Stimulated activated CD4-positive, alpha-beta T cell treated with anti-CD3 and anti-CD28 coated beads, Interleukin-4, amount 100 ng/mL, for 24 hours (primary cell): ENCODE measurements at regions not wholly inside any gene's neighbourhood (a gene's known extent, or its start where the extent isn't known, plus 50 kb on each side); places are given as distances from the start of the nearest gene placed in this dataset.

Experiments used
- DNase-seq: peaks from one replicate; pipeline ENCODE4 v3.0.0-alpha.2; 2020

DNA sequence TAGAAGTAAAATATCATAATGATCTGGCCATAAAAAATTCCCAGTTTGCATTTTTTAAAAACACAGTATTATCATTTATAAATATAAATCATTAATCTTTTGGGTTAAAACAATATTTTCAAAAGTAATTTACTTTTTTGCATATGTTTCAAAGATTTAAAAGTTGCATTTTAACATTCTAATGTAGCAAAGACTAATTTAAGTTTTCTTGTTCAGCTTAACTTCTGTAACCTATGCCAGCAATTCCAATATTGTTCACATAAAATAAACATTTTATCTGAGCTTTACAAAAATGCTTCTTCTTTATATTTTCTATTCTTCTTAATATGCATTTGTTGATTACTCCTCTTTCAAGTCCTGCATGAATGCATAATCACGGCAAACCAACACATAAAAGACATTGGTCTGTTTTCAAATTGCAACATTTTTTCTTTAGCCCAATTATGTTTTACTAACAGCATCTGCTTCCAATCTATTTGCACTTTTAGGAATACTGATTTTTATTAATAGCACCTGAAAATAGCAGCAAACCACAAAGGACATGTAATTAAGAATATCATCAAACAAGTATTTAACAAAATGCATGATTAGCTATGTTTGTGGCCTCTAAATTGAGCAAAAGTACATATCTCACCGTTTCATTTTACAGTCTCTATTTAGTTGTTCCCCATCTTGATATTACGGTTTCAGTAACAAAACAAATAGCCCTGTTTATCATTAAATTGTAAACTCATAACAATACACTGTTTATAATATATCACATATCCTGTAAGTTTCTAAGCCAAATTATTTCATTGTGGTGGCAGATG is 286.9 kb upstream of the NFE2L3 start:
- DNase-seq, result no peak

DNA sequence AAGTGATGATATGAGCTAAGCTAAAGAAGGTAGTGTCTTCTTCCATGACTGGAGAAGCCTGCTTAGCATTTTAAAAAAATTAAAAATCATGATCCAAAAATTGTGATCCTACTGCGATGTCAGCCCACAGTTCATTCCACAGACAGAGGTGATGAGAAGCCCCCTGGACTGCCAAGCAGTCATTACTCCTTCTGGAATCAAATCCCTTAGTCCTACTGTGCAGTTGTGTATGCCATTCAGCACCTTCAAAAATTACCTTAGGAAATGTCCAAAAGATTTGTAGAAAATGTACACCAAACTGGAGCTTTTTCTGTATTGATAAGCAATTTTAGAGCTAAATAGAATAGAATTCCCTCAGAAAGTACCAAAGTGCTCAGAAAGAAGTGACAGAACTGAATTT is 283.5 kb upstream of the NFE2L3 start:
- no peak for DNase-seq

DNA sequence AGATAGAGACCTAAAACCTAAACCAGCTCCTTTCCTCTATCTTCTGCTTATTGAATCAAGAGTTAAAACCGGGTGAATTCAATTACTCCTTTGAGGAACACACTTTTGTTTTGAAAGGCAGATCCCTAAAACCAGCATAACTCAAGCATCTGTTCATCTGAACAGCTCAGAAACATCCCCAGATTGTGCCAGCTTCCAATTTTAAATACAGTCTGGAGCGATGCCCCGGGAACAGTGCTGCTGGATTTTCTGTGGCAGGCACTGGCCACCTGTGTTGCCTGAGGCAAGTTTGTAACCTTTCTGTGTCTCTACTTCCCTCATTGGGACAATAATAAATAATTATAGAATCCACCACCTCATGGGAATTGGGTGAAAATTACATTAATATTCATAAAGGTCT is 281.4 kb upstream of the NFE2L3 start:
- no peak for DNase-seq

DNA sequence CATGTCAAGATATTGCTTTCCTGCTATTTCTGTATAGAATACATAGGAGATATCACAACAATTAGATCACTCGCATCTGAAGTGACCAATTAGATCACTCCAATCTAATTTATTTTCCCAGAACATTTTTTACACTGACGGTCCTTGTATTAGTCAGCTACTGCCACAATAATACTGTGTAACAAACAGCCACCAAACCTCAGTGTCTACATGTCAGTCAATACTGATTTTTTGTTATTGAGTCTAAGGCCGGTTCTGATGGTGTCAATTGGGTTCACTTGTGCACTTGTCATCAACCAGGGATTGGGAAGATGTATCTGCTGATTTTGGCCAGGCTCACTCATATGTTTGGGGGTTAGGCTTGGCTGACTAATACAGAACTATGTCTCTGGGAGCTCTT is 275.9 kb upstream of the NFE2L3 start:
- no peak for DNase-seq

DNA sequence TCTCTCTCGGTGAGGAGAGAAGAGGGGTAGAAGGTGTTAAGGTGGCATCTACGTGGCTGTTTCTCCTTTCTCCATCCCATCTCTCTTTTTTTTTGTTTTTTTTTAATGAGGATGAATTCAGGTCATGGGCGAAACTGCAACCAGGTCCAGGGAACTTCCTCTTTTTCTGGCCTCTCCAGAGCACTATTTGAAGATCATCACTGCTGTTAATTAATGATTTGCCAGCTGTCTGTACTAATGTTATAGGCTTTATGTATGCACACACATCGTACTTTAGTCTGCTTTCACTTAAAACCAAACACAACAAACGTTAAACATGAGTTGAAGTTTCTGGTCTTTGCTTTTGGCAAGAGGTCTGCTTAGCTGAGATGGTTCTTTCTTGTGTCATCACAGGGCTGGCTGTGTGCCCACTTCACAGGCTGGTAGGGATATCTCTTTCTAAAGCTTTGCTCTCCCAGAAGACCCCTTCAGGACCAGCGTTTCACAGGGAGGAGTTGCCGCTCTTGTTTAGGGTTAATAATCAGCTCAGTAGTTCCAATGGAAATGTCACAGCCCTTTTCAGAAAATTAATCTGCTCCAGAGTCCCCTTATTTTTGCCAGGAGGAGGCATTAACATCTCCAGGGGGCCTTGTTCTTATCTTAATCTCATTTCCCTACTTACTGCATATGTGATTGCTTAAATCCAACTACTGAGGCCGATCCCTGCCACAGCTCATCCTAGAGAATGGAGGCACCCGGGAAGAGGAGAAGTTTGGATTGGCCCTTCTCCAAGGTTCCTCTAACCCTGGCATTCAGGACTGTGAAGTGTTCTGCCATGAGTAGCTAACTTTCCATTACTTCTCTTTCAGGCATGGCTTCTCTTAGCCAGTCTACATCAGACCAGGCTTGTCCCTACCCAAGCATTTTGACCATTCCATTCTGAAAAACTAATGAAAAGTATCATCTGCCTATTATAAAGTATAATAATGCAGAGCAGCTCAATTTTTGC is 273.9 kb upstream of the NFE2L3 start:
- DNase-seq, result no peak

DNA sequence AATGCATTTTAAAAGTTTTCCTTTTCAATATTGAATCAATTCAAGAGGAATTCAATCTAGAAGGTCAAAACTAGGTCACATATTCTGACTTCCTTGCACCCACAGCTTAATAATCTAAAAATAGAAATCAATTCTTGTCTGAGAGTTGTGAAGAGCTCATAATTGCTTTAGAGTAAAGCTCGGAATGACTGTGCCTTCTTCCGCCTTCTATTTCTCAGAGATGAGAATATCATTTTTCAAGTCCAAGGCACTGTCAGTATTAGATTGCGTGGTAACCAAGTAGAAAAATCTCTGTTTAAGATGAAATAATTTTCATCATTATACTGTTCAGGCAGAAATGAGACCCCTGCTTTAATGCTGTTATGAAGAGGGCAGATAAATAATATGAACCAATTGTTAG is 272.2 kb upstream of the NFE2L3 start:
- DNase-seq, result no peak

DNA sequence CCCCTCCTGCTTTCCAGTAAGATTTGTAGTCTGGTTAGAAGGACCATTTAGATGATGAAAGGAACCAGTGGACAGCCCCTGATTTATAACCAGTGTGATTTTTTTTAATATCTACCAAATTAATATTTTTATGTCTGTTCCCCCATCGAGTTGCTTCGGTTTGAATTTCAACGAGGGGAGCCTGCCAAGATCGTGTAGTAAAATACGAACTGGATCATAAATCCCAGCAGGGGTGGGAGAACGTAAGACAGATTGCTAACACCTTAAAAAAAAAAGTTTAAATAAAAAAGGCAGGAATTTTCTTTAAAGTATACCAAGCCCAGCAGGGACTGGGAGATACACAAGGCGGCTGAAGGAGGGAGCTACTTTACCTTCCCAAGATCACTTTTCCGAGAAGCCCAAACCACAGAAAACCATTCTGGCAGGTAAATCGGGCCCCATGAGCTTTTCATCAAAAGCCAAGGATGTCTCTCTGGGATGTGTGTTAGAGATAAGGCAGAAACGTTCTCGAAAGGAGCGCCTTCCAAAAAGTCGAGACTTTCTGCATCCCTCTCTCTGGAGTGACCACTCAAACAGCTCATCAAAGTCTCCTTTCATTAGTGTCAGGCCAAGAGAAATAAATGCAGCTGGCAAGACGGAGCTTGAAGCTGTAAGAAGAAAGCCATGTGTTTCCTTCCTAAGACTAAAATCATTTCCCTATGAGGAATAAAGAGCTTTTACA is 270.5 kb upstream of the NFE2L3 start:
- DNase-seq, result no peak

DNA sequence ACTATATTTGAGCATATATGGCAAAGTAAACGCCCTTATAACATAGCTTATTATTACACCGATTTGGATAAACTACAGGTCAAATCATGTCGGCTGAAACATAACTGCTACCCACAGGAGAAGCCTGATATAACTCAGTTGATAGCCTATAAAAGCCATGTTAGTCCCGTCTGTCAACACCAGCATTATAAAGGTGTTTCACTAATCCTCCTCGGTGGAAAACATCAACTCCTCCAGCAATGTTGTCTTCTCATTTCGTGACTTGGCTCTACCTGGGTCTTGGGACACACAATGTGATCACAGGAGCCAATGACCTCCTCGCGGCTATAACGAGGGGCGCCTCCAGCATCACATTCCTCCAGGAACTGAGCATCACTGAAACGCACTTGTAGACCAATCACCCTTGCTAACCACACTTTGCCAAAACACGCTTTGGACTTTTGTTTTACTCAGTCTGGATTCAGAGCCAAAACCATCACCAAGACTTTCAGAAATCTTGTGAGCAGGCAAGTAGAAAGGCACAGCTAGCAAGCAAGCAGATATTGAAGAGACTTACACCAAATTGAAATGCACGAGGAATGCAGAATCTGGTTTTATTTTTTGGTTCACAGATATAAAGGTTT is 269.7 kb upstream of the NFE2L3 start:
- DNase-seq, result no peak

DNA sequence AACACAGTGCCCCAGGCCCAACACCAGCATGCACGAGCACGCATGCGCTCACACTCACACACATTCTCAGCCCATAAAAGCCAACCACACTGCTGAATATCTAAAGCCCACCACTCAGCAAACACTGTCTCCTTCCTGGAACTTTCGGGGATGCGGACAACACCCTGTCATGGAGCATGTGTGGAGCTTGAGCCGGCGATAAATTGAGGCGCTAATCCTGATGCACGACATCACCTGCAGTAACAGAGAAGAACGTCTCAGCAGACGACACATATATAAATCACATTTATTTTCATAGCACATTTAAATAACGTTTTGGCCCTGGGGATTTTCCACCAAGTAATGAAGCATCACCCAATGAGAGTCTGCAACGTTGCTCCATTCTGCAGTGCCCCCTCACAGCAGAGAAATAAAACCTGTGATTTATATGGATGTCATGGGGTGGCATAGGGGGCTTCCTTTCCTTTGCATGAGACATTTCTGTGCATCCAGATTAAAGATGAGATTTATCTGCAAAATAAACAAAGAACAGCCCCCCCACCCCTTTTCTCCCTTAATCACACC is 267.7 kb upstream of the NFE2L3 start:
- DNase-seq, result no peak

DNA sequence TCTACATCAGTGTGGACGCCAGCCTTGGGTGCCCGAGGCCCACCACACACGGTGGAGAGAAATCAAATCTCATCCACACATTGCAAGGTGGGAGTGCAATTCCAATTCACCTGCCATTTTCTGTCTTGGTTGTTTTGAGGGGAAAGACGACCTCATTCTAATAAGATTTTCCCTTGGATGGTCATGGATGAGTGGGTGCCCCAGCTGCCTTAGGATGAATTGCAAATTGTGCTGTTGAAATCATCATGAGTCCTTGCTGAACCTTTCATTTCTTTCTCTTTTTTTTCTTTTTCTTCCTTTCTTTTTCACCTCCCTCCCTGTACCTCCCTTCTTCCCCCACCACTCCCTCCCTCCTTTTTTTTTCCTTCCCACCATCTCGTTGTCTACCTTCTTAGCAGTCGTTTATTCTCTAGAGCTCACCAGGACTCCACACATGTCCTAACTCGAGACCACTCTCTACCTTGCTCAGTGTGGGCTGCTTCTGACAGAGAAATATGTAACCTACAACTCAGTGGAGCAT is 266.9 kb upstream of the NFE2L3 start:
- no peak for DNase-seq

DNA sequence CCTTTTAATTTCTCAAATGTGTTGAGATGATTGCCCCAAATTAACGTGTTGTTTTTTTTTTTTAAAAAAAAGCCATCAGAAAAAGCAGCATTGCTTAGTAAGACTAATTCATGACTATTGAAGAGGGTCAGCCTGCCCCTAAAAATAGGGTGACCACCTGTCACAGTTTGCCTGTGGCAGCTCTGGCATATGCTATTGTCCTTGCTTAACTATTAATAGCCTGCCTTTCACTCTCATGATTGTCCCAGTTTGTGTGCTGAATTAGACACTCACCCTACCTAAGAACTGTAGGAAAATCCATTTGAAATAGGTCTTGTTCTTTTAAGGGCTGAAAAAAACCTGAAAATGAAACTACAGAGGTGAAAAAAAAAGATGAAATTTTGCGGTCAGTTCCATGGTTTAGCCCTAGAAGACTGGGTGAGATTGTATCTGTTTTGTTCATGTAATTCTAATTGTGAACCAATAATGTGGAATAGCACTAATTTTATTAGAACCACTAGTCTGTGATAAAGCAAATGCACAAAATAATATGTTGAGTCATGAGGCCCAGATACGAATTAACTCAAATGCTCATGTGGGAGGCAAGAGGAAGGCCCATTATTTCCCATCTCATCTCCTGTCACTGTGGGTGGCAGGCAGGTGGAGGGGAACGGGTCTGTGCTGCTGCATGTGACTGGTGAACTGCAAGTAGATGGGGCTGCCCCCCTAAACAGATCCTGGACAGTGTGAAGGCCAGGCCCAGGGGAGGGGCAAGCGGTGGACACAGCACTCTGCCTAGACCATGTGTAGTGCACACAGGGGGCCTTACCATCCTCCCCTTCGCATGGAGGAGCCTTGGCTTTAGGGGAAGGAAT is 265.4 kb upstream of the NFE2L3 start:
- DNase-seq, result no peak

DNA sequence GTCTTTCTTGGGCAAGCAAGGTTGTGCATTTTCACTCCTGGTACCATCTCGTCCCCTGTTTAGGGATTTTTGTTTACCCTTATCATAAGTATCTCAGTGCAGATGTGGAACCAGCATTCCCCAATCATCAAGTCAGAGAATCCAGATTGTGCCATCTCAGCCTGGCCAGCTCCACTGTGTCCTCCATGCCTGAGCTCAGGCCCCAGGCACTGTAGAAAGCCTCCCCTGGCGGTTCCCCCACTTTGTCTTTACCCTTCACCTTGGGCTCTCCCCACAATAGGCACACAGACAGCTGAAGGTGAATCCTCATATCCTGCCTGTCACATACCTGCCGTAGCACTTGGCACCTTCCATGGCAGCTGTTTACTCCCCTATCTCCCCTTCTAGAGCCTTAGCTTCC is 264.7 kb upstream of the NFE2L3 start:
- DNase-seq, result no peak

DNA sequence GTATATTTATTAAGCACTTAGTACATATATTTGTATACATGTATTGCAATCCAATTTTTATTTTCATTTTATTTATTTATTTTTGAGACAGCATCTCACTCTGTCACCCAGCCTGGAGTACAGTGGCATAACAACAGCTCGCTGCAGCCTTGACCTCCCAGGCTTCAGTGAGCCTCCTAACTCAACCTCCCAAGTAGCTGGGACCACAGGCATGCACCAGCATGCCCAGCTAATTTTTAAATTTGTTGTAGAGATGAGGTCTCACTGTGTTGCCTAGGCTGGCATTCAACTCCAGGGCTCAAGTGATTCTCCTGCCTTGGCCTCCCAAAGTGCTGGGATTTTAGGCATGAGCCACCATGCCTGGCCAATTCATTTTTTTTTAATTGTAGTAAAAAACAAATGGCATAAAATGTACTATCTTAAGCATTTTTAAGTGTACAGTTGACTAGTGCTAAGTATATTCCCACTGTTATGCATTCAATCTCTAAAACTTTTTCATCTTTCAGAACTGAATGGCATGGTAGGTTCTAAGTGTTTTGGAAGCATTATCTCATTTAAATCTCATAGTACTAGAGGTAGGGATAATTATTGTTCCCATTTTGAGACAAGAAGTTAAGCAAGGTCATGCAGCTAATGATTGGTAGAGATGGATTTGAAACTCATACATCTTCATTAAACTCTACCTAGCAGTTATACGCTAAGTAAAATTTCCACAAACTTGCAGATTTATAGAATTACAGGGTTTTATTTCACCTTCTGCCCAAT is 264.0 kb upstream of the NFE2L3 start:
- DNase-seq, result no peak

DNA sequence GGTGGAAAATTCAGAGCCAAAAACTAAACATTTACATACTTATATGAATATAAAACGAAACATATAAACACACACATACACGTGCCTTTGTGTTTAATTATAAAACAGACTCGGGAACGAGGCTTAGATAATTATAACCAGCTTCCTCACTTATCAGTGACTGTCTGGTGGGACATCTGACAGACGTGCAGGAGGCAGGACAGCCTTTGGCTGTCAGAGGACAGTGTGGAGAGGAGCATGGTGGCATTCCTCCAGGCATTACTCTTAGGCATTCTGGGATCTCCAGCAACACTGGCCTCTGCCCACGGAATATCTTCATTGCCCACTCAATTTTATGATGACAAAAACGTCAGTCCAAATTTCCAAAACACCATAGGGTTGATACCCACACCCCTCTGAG is 262.2 kb upstream of the NFE2L3 start:
- DNase-seq, result no peak

DNA sequence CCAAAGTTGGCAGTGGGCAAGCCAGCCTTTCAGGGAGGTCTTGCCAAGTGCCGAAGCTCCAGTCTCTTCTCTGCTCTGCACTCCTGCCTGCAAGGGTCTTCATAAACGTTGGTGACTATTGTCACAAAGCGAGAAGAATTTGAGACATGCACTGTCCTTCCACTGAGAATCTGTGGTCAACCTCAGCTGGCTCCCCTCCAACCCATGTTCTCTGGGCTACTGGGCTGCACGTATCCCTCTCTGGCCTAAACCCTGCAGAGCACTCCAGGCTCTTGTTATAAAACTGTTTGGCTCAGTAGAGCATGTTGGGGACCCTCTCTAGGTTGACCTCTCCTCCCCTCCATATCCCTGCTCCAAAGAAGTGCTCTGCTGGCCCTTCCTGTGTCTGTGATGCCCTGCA is 260.4 kb upstream of the NFE2L3 start:
- DNase-seq, result no peak

DNA sequence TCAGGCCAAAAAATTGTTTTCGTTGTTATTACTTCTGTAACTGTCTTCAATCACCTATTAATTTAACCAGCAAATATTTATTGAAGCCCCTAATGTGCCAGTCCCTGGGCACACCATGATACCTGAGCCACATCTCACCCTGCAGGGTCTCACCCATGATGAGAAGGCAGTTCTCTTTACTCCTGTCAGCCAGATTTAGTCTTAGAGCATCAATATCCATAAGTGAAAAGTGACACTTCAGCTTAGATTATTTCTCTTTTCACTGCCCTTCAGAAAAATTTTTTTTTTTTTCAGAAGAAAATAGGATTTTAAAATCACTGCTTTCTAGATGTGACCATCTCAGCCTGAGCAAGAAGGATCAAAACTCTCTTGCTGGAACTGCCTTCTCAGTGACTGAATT is 258.6 kb upstream of the NFE2L3 start:
- no peak for DNase-seq

DNA sequence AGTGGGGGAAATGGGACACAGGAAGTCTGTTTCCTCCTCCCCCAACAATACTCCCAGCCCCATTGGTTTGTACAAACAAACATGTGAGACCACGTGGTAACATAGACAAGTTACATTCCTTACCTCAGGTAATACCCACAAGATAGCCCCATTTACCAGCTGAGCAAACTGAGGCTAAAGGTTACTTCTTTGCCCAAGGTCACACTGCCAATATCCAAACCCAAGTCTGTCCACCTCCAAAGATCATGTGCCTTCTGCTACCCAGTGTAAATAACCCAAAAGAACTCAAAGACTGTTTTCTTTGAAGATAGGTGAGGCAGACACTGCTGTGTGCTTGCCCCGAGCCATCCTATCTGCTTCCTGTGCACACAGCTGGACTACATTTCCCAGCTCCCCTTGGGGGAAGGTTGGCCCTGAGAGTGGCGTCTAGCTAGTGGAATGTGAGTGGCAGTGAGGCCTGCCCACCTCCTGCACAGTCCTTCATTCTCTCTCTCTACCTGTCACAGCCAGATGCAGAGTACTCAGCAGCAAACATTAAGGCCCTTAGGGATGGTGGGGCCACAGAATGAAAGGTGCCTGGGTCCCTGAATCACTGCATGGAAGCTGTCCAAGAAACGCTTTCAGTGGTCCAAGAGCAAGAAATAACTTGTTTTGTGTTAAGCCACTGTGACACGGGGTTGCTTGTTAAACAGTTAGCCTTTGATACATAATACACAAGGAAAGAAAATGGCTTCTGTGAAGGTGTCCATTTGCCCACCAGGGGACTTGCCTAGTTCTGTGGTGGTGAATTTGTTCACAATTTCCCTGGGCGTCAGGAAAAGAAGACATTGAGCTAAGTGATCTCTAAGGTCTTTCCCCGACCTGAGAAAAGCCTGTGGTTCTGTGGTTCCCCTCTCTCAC is 257.7 kb upstream of the NFE2L3 start:
- DNase-seq, result no peak

DNA sequence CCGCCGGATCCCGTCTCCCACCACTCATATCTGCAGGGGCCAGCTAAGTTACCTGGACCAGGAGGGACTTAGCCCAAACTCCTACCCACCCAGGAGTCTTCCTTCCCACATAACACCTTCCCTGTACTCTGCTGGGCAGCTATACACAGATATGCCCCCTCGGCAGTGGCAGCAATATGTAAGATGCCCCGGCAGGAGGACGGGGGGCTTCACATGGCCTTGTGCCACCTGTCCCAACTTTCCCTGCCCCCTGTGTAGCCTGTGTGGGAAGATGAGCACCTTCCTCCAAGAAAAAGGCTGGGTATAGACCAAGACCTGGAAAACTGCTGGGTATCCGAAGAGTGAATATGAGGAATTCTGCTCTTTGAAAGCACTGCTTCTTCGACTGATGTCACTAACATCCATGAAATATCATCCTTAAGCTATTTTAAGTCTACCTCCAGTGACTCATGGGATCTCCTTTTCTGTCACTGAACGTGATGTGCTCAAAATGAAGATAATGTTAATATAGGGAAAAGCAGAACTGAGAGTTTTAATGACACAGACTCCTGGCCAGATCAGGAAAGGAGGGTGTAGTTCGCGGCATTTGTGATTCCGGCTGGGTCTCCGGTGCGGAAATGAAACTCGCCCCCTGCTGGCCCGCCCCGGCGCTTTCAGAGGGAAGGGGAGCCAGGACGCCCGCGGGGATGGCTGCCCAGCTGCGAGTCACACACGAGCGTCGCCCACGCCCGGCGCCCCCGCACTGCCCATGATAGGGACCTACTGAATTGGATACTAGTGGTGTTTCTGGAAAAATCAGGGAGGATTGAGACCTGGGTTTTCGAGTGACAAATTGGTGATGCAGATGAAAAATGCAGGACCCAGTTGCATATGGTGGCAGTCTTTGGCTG is 256.9 kb upstream of the NFE2L3 start:
- peak; percentile 57 for DNase-seq
